NCI-H2227 (cell line): ENCODE measurements at regions not wholly inside any gene's neighbourhood (a gene's known extent, or its start where the extent isn't known, plus 50 kb on each side); places are given as distances from the start of the nearest gene placed in this dataset.

Experiments used
- DNase-seq: peaks from one replicate; lab custom pipeline; 2025; ENCODE audit not compliant: unreplicated experiment; lab: John Stamatoyannopoulos, UW

- DNase-seq: no peak
Measured at GRCh38 chr1:73953586-73953985, 244.4 kb downstream of the LRRIQ3 start.

GRCh38 chr1:73953186-73953585, 244.8 kb downstream of the LRRIQ3 start:
- DNase-seq: no peak

- no peak for DNase-seq
Measured at GRCh38 chr1:73948055-73948454, 249.9 kb downstream of the LRRIQ3 start.

- DNase-seq: no peak
Measured at GRCh38 chr1:73947009-73947408, 251.0 kb downstream of the LRRIQ3 start.

GRCh38 chr1:73943270-73943669, 254.7 kb downstream of the LRRIQ3 start:
- no peak for DNase-seq

- no peak for DNase-seq
Measured at GRCh38 chr1:73930293-73930692, 267.7 kb downstream of the LRRIQ3 start.

- DNase-seq: no peak
Measured at GRCh38 chr1:73914951-73915350, 283.0 kb downstream of the LRRIQ3 start.

- no peak for DNase-seq
Measured at GRCh38 chr1:73913025-73913424, 285.0 kb downstream of the LRRIQ3 start.

GRCh38 chr1:73911849-73912248, 286.1 kb downstream of the LRRIQ3 start:
- DNase-seq: no peak

- no peak for DNase-seq
Measured at GRCh38 chr1:73910466-73910865, 287.5 kb downstream of the LRRIQ3 start.

GRCh38 chr1:73910062-73910461, 287.9 kb downstream of the LRRIQ3 start:
- no peak for DNase-seq

- DNase-seq: peak; percentile 1
Measured at GRCh38 chr1:73909043-73909562, 288.9 kb downstream of the LRRIQ3 start.

- no peak for DNase-seq
Measured at GRCh38 chr1:73907051-73907450, 290.9 kb downstream of the LRRIQ3 start.

- DNase-seq: no peak
Measured at GRCh38 chr1:73903092-73903491, 294.9 kb downstream of the LRRIQ3 start.

GRCh38 chr1:73901738-73902137, 296.2 kb downstream of the LRRIQ3 start:
- DNase-seq: no peak

- DNase-seq: no peak
Measured at GRCh38 chr1:73899311-73899710, 298.7 kb downstream of the LRRIQ3 start.

- DNase-seq: no peak
Measured at GRCh38 chr1:73898540-73898939, 299.4 kb downstream of the LRRIQ3 start.

- no peak for DNase-seq
Measured at GRCh38 chr1:73887412-73887811, 310.6 kb downstream of the LRRIQ3 start.

GRCh38 chr1:73886716-73887115, 311.3 kb downstream of the LRRIQ3 start:
- no peak for DNase-seq

GRCh38 chr1:73874806-73875205, 323.2 kb downstream of the LRRIQ3 start:
- DNase-seq: no peak

GRCh38 chr1:73868810-73869336, 329.1 kb downstream of the LRRIQ3 start:
- DNase-seq: no peak

- DNase-seq: no peak
Measured at GRCh38 chr1:73862355-73862754, 335.6 kb downstream of the LRRIQ3 start.

- DNase-seq: no peak
Measured at GRCh38 chr1:73860421-73860950, 337.5 kb downstream of the LRRIQ3 start.
